Right ventricle myocardium superior (tissue), 1 donor: ENCODE measurements at regions not wholly inside any gene's neighbourhood (a gene's known extent, or its start where the extent isn't known, plus 50 kb on each side); places are given as distances from the start of the nearest gene placed in this dataset.
A peak's percentile ranks its signal among the peaks of the same experiment; 100 is the strongest.

Source experiments
- ATAC-seq: fragments of 200-7000 bp; cut with Tn5 transposase; one replicate; pipeline ENCODE4 v1.9.1; 2020; ENCODE audit warnings: mild to moderate bottlenecking; ENCODE audit not compliant: poor library complexity
- DNase-seq: peaks from one replicate; pipeline ENCODE4 v3.0.0-alpha.2; 2020
- intact Hi-C: fragments of 100-400 bp; cut with DNase I; formaldehyde crosslinking; loops from one replicate; pipeline ENCODE4 v1.11.2; 2022
- donor health status: DM: no; HTN: yes; CAD: no; lungs with severe emphysema.

GRCh38 chr6:145012039-145012662 lies 723.2 kb downstream of the EPM2A start:
- peak; percentile 62 for ATAC-seq
- no peak for DNase-seq
- intact Hi-C loops = no loop called here

DNA sequence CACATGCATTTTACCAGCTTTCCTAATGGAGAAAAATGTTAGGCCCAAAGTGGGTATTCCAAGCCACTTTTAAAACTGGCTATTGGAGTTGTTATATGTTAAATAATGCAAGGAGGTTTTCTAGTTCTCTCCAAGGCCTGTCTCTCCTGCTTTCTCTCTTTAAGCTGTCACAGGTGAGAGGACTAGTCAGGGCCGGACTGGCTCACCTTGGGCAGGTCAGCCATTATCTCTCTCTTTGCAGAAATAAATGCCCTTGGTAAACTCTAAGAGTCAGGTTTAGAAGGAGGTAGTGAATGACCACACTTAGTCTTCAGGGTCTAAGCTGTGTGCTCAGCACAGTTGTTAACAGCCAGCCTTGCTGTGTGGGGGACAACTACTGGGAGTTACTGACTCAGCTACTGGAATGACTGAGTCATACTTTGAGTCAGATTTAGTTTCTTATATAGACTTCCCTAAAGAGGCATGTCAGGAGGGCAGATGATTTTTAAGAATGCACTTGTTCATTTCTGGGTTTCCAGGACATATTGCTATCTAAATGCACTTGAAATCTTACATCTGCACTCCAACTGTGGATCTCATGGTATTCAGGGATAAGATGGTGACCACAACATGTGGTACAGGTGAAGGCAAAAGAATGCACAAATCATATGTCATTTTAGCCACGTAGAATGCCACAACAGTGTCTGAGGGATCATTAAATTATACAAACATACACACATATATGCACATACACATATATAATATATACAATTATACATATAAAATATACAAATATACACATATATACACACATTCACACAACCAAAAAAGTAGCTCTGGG lies 719.4 kb downstream of the EPM2A start:
- DNase-seq (no peak), ATAC-seq (no peak)
- intact Hi-C loops = no loop called here

- no peak for ATAC-seq
- DNase-seq = no peak
- intact Hi-C loops = no loop called here
Measured at GRCh38 chr6:145017051-145017450, 718.3 kb downstream of the EPM2A start.

DNA sequence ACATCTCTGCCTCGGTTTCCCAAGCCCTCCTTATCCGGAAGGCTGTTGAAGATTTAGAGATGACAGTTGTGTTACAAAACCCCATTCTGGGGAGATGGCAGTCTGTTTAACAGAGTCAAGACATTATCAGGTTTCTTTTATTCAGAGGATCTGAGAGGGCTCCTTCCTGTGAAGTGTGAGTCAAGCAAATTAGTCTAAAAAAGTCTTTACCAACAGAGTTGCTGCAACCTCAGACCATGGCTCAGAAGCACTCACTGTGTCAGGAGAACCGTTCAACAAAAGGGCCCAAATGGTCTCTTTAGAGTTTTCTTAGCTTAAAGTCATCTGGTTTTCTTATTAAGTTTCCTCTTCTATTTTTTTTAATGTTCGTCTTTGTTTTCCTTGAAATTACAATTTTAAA lies 717.8 kb downstream of the EPM2A start:
- ATAC-seq (no peak), DNase-seq (no peak)
- intact Hi-C loops = no loop called here

GRCh38 chr6:145018027-145018426 lies 717.3 kb downstream of the EPM2A start:
- DNase-seq (no peak), ATAC-seq (no peak)
- intact Hi-C loops = no loop called here

DNA sequence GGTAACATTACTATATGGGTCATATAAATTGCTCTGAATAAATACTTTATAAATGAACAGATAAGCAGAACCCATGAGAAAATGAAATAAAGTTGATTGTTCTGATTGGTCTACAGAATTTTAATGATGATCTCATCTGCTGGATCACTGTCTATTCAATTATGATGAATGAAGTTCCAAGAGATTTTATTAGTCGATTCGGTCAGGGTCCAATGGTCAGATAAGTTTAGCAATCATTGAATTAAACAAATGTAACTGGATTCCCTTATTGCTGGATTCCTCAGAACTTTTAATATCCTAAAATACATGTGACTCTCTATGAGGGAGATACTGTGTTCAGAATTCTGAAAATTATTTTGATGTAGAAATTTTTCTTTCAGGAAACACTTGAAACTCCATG lies 715.2 kb downstream of the EPM2A start:
- DNase-seq (no peak), ATAC-seq (no peak)
- intact Hi-C loops = no loop called here

- DNase-seq (no peak), ATAC-seq (no peak)
- intact Hi-C loops = no loop called here
Measured at GRCh38 chr6:145020543-145020942, 714.8 kb downstream of the EPM2A start.

GRCh38 chr6:145022199-145022796 lies 713.0 kb downstream of the EPM2A start:
- ATAC-seq (no peak), DNase-seq (no peak)
- intact Hi-C loops = no loop called here

GRCh38 chr6:145023116-145023726 lies 712.1 kb downstream of the EPM2A start:
- DNase-seq = no peak
- intact Hi-C loops = no loop called here
- peak; percentile 74 for ATAC-seq

DNA sequence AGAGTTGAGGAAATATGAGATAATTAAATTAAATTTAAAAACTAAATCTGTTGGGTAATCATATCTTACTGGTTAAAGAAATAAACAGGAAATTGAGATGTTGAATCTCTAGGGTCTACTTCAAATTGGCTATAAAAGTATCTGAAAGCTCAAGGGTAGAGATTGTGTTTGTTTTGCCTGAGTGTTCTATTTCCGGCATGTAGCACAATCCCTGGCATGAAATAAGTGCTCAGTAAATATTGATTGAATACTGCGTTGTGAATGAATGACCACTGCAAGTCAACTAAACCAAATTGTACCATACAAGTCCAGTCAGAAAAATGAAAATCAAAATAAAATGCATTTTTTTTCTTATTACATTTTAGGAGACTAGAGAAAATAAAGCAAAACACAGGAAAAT lies 709.8 kb downstream of the EPM2A start:
- DNase-seq (no peak), ATAC-seq (no peak)
- intact Hi-C loops = no loop called here

- DNase-seq (no peak), ATAC-seq (no peak)
- intact Hi-C loops = no loop called here
Measured at GRCh38 chr6:145026267-145026679, 709.0 kb downstream of the EPM2A start.

- intact Hi-C loops = no loop called here
- DNase-seq = no peak
- ATAC-seq = peak; percentile 60
Measured at GRCh38 chr6:145028144-145028818, 707.0 kb downstream of the EPM2A start.

DNA sequence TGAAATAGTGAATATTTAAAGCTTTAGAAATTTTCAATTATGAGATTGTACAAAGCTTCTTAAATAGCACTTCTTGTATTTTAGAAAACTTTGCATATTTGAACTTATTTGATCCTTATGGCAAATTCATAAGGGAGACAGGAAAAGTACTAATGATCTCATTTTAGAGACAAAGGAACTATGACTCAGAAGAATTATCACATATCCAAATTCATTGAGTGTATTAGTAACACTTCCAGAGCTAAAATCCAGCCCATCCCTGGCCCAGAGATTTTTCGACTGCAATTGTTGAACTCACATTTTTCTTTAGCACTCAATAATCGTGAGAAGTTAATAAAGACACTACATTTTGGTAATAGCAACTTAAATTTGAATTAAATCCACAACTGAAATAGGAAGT lies 704.3 kb downstream of the EPM2A start:
- ATAC-seq (no peak), DNase-seq (no peak)
- intact Hi-C loops = loop anchor here (10.0 kb wide), 1 partner anchor 446 kb away; no protein-coding TSS in a partner anchor

DNA sequence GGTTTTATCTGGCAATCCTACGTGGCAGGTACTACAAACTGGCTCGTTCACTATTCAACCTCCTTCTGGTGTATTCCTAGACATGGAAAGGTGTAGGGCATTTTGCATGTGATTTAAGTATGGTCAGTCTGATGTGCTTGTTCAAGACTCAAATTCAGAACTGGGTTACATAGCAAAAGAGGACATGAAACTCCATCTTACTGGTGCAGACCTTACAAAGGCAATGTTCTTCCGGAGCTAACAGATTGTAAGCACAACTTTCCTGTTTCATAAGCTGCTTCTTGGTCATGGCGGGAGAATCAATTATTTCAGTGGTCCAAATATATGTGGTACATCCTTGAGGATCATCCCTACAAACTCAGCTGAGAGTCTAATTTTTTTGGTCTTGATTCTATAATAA lies 703.4 kb downstream of the EPM2A start:
- DNase-seq (no peak), ATAC-seq (no peak)
- intact Hi-C loops = loop anchor here (10.0 kb wide), 1 partner anchor 447 kb away; no protein-coding TSS in a partner anchor

GRCh38 chr6:145032562-145033145 lies 702.7 kb downstream of the EPM2A start:
- intact Hi-C loops = loop anchor here (10.0 kb wide), 1 partner anchor 448 kb away; no protein-coding TSS in a partner anchor
- ATAC-seq (no peak), DNase-seq (no peak)

DNA sequence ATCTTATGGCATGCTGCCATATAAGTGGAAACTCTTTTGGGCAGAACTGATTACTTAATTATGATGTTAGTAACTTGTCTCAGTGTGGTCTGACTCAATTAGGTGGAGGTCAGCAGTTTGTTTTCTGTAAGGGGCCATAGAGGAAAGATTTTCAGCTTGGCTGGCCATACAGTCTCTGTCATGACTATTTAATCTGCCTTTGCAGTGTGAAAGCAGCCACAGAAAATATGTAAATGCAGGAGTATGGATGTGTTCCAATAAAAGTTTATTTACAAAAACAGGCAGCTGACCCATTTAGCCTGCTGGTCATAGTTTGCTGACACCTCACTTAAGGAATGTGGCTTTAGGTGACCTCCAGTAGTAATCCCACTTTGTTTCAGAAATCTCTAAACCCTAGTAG lies 700.7 kb downstream of the EPM2A start:
- ATAC-seq (no peak), DNase-seq (no peak)
- intact Hi-C loops = loop anchor here (10.0 kb wide), 1 partner anchor 450 kb away; no protein-coding TSS in a partner anchor

GRCh38 chr6:145036236-145036635 lies 699.1 kb downstream of the EPM2A start:
- no peak for DNase-seq
- intact Hi-C loops = loop anchor here (10.0 kb wide), 1 partner anchor 451 kb away; no protein-coding TSS in a partner anchor

GRCh38 chr6:145036848-145037567 lies 698.3 kb downstream of the EPM2A start:
- DNase-seq (no peak), ATAC-seq (peak; percentile 71)
- intact Hi-C loops = loop anchor here (10.0 kb wide), 1 partner anchor 452 kb away; no protein-coding TSS in a partner anchor

More at GRCh38 chr6:145036236-145036635, 699.1 kb downstream of the EPM2A start:
- no peak for ATAC-seq
